GM19240 (cell line): ENCODE measurements at regions not wholly inside any gene's neighbourhood (a gene's known extent, or its start where the extent isn't known, plus 50 kb on each side); places are given as distances from the start of the nearest gene placed in this dataset.

Source experiments
- DNase-seq: peaks from one replicate; pipeline ENCODE4 v3.0.0; 2011; ENCODE audit warnings: low spot score; ENCODE audit not compliant: insufficient read length

- peak; percentile 43 for DNase-seq
Observed at GRCh38 chr15:89399238-89400115, 64.9 kb upstream of the POLG start.

DNA sequence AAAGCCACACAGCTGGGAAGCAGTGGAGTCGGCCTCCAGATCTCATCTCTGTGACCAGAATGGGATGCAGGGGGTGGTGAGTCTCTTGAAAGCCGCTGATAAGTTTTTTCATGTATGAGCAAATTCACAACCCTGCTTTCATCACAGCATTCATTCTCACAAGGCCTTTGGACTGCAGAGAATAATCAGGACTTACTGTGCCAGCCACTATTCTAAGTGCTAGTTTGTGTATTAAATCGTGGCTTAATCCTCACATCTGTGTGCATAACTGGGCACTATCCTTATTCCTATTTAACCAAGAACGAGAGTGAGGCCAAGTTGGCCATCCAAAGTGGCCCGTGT lies 64.2 kb upstream of the POLG start:
- no peak for DNase-seq

GRCh38 chr15:89397653-89398023 lies 63.0 kb upstream of the POLG start:
- DNase-seq, result no peak

DNA sequence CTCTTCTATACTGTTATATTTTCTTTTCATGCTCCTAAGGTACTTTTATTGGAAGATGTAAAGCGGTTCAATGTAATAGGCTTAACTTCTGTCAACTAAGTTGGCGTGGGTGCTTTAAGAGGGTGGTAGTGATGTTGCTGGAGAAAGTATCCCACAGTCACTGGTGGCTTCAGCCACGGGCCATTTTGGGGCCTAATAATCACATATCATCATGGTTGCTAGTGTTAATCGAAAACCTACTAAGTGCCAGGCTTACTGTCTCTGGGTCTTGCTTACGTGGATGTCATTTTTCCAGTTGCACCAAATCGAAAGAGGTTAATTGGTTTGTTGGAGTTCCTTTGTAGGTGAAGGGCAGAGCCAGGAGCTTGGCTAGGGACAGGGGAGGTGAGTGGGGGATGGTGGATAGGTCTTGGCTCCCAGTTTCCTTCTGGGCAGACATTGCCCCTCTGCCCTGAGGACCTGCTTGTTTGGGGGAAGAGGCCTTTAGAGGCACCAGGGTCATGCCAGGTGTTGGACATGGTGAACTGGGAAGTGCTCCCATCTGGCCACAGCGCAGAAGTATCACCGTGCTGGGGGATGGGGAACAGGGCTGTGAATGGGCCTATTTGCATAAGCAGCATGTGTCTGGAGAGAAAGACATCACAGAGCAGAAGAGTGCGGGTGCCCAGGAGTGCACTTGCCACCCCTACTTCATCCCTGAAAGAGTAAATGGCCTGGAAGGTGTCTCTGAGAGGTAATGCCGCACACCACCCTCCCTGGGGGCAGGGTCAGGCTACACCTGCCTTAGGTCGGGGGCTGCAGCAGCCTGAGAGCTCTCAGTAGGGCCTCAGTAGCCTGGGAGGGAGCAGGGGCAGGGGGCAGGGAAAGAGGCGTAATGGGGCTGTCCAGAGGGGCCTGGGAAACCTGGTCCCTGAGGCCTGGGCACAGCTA lies 62.4 kb upstream of the POLG start:
- no peak for DNase-seq

- no peak for DNase-seq
Observed at GRCh38 chr15:89395996-89396395, 61.4 kb upstream of the POLG start.

GRCh38 chr15:89395461-89395871 lies 60.8 kb upstream of the POLG start:
- no peak for DNase-seq

DNA sequence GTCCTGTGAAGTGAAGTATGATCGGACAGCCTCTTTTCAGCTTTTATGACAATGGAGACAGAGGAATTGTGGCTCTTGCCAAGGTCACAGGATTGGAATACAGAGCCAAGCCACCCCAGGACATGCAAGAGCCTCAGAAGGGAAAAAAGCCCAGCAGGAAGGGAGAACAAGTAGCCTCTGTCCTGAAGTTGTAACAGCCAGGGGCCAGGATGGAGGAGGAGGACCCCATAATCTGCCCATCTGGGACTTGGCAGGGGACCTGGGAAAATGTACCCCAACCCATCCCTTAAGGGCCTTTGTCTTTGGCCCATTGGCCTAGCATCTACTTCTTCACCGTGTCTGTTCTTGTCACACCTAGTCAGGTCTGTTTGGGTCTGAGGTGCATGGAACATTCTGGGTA lies 60.4 kb upstream of the POLG start:
- no peak for DNase-seq

- DNase-seq, result no peak
Observed at GRCh38 chr15:89393056-89393455, 58.4 kb upstream of the POLG start.

- DNase-seq, result no peak
Observed at GRCh38 chr15:89391685-89392257, 57.1 kb upstream of the POLG start.

DNA sequence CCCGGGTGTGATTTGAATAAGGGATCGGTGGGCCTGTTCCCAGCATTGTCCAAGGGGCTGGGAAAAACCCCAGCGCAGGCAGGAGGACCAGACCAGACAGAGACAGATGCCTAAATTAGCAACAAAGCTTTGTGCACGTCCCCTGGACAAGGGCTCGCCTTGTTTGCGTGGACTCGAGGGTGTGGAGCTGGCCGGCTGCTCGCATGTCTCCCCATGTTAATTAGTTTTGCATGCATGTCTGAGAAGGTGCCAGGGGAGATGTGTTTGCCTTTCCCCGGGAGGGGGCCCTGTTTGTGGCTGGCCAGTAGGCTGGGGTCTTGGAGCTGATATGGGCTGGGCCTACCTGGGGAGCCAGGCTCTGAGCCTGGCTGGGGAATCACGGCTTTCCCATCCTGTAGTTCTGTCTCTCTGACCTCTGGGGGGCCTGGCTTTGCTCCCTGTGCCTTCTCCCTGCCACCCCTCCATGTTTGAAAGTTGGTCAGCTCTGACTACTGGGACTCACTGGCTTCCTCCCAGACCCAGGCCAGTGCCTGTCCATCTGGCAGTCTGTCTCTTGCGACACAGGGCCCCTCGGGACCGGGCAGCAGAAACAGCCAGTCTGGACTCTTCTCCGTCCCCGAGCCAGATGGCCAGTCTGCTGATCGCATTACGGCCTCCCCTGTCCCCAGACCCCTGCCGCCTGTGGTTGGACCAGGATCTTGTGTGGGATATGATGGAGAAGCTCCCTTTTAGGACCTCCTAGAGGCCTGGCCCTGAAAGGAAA lies 55.4 kb upstream of the POLG start:
- DNase-seq, result no peak

- no peak for DNase-seq
Observed at GRCh38 chr15:89387140-89387903, 52.7 kb upstream of the POLG start.

GRCh38 chr15:89385596-89386331 lies 51.1 kb upstream of the POLG start:
- DNase-seq, result no peak
